ENCODE measurements at regions not wholly inside any gene's neighbourhood (a gene's known extent, or its start where the extent isn't known, plus 50 kb on each side); places are given as distances from the start of the nearest gene placed in this dataset.

DNA sequence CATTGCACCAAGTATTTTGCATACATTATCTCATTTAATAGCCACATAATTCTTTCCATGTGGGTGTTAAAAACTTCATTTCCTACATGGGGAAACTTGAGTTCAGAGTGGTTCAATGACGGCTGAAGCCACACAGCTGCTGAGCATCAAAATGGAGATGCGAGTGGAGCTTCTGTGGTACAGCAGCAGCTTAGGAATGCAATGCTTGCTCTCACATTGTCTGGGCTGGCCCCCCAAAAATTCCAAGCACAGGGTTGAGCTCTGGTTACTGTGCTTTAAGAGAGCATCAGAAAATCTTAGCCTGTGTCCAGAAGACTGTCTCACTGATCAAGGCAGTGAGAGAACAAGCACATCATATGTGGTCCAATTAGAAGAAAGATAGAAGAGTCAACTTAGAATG lies 57.4 kb upstream of the GADL1 start:
- TF ChIP-seq CEBPB (IDR thresholded peaks at IDR 0.05) (no peak), HMGXB4 (CRISPR knock-in tag; IDR thresholded peaks at IDR 0.05; ENCODE audit: borderline replicate concordance) (no peak), EHMT2 (IDR thresholded peaks at IDR 0.05; ENCODE audit: low read depth) (no peak), POLR2A (IDR thresholded peaks at IDR 0.05; ENCODE audit: low read length) (no peak), RAD21 (conservative IDR thresholded peaks at IDR 0.05 in 1 of 2, IDR thresholded peaks at IDR 0.05 in 1 of 2) (no peak), MAFK (IDR thresholded peaks at IDR 0.05; ENCODE audit: partially characterized antibody) (no peak), RNF2 (IDR thresholded peaks at IDR 0.05; ENCODE audit: borderline replicate concordance, low read depth) (no peak), E2F6 (IDR thresholded peaks at IDR 0.05; ENCODE audit: borderline replicate concordance, low read depth) (no peak), JUNB (IDR thresholded peaks at IDR 0.05) (no peak), USF2 (IDR thresholded peaks at IDR 0.05) (no peak), RFX5 (IDR thresholded peaks at IDR 0.05) (no peak), CHD2 (IDR thresholded peaks at IDR 0.05; ENCODE audit: low read length, partially characterized antibody) (no peak)
- TF ChIP-seq, protein P1, sequence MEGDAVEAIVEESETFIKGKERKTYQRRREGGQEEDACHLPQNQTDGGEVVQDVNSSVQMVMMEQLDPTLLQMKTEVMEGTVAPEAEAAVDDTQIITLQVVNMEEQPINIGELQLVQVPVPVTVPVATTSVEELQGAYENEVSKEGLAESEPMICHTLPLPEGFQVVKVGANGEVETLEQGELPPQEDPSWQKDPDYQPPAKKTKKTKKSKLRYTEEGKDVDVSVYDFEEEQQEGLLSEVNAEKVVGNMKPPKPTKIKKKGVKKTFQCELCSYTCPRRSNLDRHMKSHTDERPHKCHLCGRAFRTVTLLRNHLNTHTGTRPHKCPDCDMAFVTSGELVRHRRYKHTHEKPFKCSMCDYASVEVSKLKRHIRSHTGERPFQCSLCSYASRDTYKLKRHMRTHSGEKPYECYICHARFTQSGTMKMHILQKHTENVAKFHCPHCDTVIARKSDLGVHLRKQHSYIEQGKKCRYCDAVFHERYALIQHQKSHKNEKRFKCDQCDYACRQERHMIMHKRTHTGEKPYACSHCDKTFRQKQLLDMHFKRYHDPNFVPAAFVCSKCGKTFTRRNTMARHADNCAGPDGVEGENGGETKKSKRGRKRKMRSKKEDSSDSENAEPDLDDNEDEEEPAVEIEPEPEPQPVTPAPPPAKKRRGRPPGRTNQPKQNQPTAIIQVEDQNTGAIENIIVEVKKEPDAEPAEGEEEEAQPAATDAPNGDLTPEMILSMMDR (IDR thresholded peaks at IDR 0.05), result no peak
- TF ChIP-seq, protein P2, sequence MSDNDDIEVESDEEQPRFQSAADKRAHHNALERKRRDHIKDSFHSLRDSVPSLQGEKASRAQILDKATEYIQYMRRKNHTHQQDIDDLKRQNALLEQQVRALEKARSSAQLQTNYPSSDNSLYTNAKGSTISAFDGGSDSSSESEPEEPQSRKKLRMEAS (IDR thresholded peaks at IDR 0.05), result no peak

Data from A549 (cell line).